ENCODE measurements at regions not wholly inside any gene's neighbourhood (a gene's known extent, or its start where the extent isn't known, plus 50 kb on each side); places are given as distances from the start of the nearest gene placed in this dataset.

DNA sequence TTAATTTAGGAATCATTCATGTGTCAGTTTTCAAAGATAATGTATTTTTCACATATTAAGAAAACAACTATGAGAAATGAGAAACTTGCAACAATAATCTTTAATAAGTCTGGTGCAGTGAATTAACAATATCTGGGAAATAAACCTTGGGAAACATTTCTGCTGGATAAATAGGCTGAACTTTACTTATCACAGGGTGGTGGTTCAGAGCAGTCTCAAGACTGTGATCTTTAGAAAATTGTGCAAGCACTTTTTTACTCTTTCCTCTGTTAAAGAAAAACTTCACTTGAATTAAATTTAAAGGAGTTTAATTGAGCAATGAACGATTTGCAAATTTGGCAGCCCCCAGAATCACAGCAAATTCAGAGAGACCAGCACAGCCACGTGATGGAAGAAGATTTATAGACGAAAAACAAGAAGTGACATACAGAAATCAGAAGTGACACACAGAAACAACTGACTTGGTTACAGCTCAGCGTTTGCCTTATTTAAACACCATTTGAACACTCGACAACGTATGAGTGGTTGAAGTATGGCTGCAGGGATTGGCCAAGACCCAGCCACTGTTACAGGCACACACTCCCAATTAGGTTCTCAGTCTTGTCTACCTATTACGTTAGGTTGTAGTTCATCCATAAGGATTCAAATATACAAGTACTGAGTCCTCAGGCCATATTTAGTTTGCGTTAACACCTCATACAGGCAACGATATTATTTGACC lies 631.9 kb downstream of the SLCO4C1 start:
- no peak for TF ChIP-seq EZH2 (IDR thresholded peaks at IDR 0.05; ENCODE audit: borderline replicate concordance, low read depth, low read length, severe bottlenecking)
- TF ChIP-seq, protein P1, sequence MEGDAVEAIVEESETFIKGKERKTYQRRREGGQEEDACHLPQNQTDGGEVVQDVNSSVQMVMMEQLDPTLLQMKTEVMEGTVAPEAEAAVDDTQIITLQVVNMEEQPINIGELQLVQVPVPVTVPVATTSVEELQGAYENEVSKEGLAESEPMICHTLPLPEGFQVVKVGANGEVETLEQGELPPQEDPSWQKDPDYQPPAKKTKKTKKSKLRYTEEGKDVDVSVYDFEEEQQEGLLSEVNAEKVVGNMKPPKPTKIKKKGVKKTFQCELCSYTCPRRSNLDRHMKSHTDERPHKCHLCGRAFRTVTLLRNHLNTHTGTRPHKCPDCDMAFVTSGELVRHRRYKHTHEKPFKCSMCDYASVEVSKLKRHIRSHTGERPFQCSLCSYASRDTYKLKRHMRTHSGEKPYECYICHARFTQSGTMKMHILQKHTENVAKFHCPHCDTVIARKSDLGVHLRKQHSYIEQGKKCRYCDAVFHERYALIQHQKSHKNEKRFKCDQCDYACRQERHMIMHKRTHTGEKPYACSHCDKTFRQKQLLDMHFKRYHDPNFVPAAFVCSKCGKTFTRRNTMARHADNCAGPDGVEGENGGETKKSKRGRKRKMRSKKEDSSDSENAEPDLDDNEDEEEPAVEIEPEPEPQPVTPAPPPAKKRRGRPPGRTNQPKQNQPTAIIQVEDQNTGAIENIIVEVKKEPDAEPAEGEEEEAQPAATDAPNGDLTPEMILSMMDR (IDR thresholded peaks at IDR 0.05; ENCODE audit: borderline replicate concordance, extremely low read depth, low read length, poor library complexity, severe bottlenecking) = no peak

Measured in DND-41 (cell line).